ENCODE measurements at regions not wholly inside any gene's neighbourhood (a gene's known extent, or its start where the extent isn't known, plus 50 kb on each side); places are given as distances from the start of the nearest gene placed in this dataset.
A peak's percentile ranks its signal among the peaks of the same experiment; 100 is the strongest.

GRCh38 chr7:82690929-82691328, 247.4 kb upstream of the CACNA2D1 start:
- Mint-ChIP-seq H3K36me3 (ENCODE audit: low read depth) (no peaks in the 10 kb centered on the region), H3K27me3 (ENCODE audit: low read depth, poor library complexity) (peaks cover 6% of the 10 kb centered on the region), H3K4me3 (no peak overlapping the region), H3K4me1 (no peaks in the 10 kb centered on the region), H3K9me3 (no peaks in the 10 kb centered on the region), H3K27ac (no peak overlapping the region)
- DNase-seq = peak; percentile 35
- TF ChIP-seq CTCF (IDR thresholded peaks at IDR 0.05) = no peak

GRCh38 chr7:82685214-82685613, 241.6 kb upstream of the CACNA2D1 start:
- H3K4me1 Mint-ChIP-seq = no peaks in the 10 kb centered on the region
- TF ChIP-seq CTCF (IDR thresholded peaks at IDR 0.05) = no peak
- H3K36me3 Mint-ChIP-seq (ENCODE audit: low read depth) = no peaks in the 10 kb centered on the region
- DNase-seq = no peak
- H3K27ac Mint-ChIP-seq = no peak overlapping the region
- H3K9me3 Mint-ChIP-seq = no peaks in the 10 kb centered on the region
- no peak overlapping the region for H3K4me3 Mint-ChIP-seq
- H3K27me3 Mint-ChIP-seq (ENCODE audit: low read depth, poor library complexity) = no peaks in the 10 kb centered on the region

GRCh38 chr7:82678716-82679115, 235.1 kb upstream of the CACNA2D1 start:
- Mint-ChIP-seq H3K9me3 (no peaks in the 10 kb centered on the region), H3K4me1 (peaks cover 4% of the 10 kb centered on the region), H3K36me3 (ENCODE audit: low read depth) (no peaks in the 10 kb centered on the region), H3K4me3 (no peak overlapping the region), H3K27ac (no peak overlapping the region), H3K27me3 (ENCODE audit: low read depth, poor library complexity) (peaks cover 4% of the 10 kb centered on the region)
- no peak for DNase-seq
- no peak for TF ChIP-seq CTCF (IDR thresholded peaks at IDR 0.05)

- Mint-ChIP-seq H3K4me1 (peaks cover 4% of the 10 kb centered on the region), H3K27me3 (ENCODE audit: low read depth, poor library complexity) (peaks cover 4% of the 10 kb centered on the region), H3K27ac (no peak overlapping the region), H3K36me3 (ENCODE audit: low read depth) (no peaks in the 10 kb centered on the region), H3K4me3 (no peak overlapping the region), H3K9me3 (no peaks in the 10 kb centered on the region)
- DNase-seq = no peak
- TF ChIP-seq CTCF (IDR thresholded peaks at IDR 0.05) = no peak
Measured at GRCh38 chr7:82678259-82678658, 234.7 kb upstream of the CACNA2D1 start.

GRCh38 chr7:82677493-82677892, 233.9 kb upstream of the CACNA2D1 start:
- no peak for TF ChIP-seq CTCF (IDR thresholded peaks at IDR 0.05)
- Mint-ChIP-seq H3K36me3 (ENCODE audit: low read depth) (no peaks in the 10 kb centered on the region), H3K27ac (no peak overlapping the region), H3K4me3 (no peak overlapping the region), H3K4me1 (peaks cover 4% of the 10 kb centered on the region), H3K9me3 (no peaks in the 10 kb centered on the region), H3K27me3 (ENCODE audit: low read depth, poor library complexity) (peaks cover 4% of the 10 kb centered on the region)
- no peak for DNase-seq

- DNase-seq = no peak
- Mint-ChIP-seq H3K4me3 (no peak overlapping the region), H3K27ac (no peak overlapping the region), H3K4me1 (peaks cover 5% of the 10 kb centered on the region), H3K9me3 (no peaks in the 10 kb centered on the region), H3K27me3 (ENCODE audit: low read depth, poor library complexity) (peaks cover 4% of the 10 kb centered on the region), H3K36me3 (ENCODE audit: low read depth) (no peaks in the 10 kb centered on the region)
- TF ChIP-seq CTCF (IDR thresholded peaks at IDR 0.05) = no peak
Measured at GRCh38 chr7:82676777-82677463, 233.3 kb upstream of the CACNA2D1 start.

Measured in nephron progenitor cell (in vitro differentiated cells).